ENCODE measurements at regions not wholly inside any gene's neighbourhood (a gene's known extent, or its start where the extent isn't known, plus 50 kb on each side); places are given as distances from the start of the nearest gene placed in this dataset.
A peak's percentile ranks its signal among the peaks of the same experiment; 100 is the strongest.
"Not testable (repeated sequence)": the region's sequence is repeated elsewhere in the genome, so short reads cannot be mapped to it uniquely, and the experiment has no call there.

DNA sequence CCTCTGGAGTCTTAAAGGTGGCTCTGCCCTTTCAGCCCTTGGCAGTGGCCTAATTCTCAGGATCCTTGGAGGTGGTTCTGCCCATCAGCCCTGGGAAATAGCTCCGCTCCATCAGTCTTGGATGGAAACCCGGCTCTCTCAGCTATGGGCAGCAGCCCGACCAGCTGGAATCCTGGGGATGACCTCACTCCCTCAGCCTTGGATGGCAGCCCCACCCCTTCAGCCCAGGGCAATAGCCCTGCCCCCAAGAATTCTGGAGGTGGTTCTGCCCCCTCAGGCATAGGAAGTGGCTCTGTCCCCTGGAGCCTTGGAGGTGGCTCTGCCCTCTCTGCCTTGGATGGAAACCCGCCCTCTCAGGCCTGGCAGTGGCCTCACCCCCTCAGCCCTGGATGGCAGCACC, 127.7 kb downstream of the RBMX2 start:
- TF ChIP-seq, protein P1, sequence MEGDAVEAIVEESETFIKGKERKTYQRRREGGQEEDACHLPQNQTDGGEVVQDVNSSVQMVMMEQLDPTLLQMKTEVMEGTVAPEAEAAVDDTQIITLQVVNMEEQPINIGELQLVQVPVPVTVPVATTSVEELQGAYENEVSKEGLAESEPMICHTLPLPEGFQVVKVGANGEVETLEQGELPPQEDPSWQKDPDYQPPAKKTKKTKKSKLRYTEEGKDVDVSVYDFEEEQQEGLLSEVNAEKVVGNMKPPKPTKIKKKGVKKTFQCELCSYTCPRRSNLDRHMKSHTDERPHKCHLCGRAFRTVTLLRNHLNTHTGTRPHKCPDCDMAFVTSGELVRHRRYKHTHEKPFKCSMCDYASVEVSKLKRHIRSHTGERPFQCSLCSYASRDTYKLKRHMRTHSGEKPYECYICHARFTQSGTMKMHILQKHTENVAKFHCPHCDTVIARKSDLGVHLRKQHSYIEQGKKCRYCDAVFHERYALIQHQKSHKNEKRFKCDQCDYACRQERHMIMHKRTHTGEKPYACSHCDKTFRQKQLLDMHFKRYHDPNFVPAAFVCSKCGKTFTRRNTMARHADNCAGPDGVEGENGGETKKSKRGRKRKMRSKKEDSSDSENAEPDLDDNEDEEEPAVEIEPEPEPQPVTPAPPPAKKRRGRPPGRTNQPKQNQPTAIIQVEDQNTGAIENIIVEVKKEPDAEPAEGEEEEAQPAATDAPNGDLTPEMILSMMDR (conservative IDR thresholded peaks at IDR 0.05; ENCODE audit: control insufficient read depth, insufficient read depth, low read depth, low read length), result no peak

DNA sequence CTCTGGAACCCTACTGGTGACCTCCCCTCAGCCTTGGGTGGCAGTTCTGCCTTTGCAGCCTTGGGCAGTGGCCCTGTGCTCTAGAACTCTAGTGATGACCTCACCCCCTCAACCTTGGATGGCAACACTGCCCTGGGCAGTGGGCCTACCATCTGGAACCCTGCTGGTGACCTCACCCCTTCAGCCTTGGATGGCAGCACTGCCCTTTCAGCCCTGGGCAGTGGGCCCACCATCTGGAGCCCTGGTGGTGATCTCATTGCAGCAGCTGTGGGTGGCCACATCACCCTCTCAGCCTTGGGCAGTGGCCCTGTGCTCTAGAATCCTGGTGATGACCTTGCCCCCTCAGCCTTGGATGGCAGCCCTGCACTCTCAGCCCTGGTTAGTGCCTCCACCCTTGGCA, 129.3 kb downstream of the RBMX2 start:
- DNase-seq (ENCODE audit: low read depth), result no peak
- H3K4me3 ChIP-seq (ENCODE audit: control insufficient read depth, low read depth, low read length), result no peak overlapping the region
- TF ChIP-seq, protein P1 (conservative IDR thresholded peaks at IDR 0.05; ENCODE audit: control insufficient read depth, insufficient read depth, low read depth, low read length), result no peak

More for the DNA sequence above, 127.7 kb downstream of the RBMX2 start:
- DNase-seq (ENCODE audit: low read depth), result no peak
- no peak overlapping the region for H3K4me3 ChIP-seq (ENCODE audit: control insufficient read depth, low read depth, low read length)

DNA sequence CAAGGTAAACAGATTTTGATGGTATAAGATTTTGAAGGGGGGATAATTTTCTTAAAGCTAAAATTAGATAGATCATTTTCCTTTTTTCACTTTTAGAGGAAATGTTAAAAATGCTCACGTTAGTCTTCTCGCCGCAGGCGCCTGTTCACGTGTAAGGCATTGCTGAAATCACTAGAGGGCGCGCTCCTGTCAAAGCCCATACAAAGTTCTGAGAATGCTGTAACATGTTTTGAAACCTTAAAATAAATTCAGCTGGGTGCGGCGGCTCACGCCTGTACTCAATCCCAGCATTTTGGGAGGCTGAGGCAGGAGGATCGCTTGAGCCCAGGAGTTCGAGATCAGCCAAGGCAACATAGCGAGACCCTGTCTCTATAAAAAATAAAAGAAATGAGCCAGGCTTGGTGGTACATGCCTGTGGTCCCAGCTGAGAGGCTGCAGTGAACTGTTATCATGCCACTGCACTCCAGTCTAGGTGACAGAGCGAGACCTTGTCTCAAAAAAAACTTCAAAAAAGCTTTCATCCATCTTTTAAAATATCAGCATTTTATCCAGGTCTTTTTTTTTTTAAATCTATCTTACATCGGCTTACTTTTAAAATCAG, 138.0 kb downstream of the RBMX2 start:
- DNase-seq (ENCODE audit: low read depth), result peak; percentile 57
- H3K4me3 ChIP-seq (ENCODE audit: control insufficient read depth, low read depth, low read length), result no peak overlapping the region
- TF ChIP-seq, protein P1 (conservative IDR thresholded peaks at IDR 0.05; ENCODE audit: control insufficient read depth, insufficient read depth, low read depth, low read length), result peak; percentile 78

DNA sequence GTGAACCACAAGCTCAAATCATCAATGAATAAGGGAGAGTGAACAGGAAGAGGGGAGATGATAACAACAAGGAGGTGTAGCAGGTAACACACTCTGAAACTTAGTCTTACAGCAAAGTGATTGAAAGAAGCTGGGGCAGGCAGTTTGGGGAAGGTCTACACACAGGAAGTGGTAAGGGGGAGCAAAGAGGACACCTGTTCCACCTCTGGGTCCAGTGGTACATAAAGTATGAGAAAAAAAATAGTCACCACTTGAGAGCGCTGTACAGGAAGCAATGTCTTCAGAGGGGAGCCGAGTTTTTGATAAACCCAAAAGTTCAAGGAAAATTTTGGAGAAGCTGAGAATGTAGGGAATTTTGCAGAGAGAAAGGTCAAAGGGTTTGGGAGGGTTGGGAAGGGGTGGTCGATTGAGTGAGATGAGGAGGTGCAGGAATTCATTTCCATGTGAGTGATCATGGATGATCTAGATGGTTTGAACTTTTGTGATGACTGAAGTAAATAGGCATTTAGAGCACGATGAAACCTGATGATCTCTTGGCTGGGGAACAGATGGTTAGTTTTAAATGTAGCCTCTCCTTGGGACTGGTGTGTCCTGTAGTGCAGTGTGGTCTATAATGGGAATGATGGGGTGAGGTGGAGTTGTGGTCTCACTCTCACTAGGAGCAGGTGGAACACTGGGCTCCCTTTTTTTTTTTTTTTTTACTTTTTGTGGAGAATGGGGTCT, 142.0 kb downstream of the RBMX2 start:
- no peak for DNase-seq (ENCODE audit: low read depth)
- no peak overlapping the region for H3K4me3 ChIP-seq (ENCODE audit: control insufficient read depth, low read depth, low read length)
- TF ChIP-seq, protein P1 (conservative IDR thresholded peaks at IDR 0.05; ENCODE audit: control insufficient read depth, insufficient read depth, low read depth, low read length), result no peak

DNA sequence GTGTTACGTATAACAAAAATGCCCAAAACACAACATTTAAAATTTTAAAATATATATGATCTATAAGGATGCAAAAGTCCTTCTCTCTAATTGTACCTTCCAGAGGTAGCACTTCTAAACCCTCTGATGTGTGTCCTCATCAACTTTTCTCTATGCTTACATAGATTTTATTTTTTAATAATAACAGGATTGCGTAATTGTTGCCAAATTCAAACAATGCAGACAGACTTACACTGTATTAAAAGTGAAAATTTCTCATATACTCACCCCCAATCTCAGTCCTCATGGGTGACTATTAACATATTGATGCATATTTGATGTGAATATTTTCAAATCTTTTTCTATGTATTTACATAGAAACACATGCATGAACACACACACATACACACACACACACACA, 144.0 kb downstream of the RBMX2 start:
- TF ChIP-seq, protein P1 (conservative IDR thresholded peaks at IDR 0.05; ENCODE audit: control insufficient read depth, insufficient read depth, low read depth, low read length), result no peak
- no peak for DNase-seq (ENCODE audit: low read depth)
- no peak overlapping the region for H3K4me3 ChIP-seq (ENCODE audit: control insufficient read depth, low read depth, low read length)

DNA sequence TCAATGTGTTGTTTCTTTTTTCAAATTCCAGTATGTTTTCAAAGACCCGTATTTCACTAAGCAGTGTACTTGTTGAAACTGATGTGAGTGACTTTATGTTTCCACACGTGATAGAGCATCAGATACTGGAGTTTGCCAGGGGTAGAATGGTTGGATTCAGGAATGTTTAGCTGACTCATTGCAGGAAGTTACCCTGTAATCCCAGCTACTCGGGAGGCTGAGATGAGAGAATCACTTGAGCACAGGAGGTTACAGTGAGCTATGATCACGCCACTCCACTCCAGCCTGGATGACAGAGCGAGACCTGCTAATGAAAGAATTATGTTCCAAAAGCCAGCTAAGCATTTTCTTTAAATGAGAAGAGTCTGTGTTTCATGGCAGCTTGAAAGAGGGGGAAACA, 147.6 kb downstream of the RBMX2 start:
- peak; percentile 54 for DNase-seq (ENCODE audit: low read depth)
- H3K4me3 ChIP-seq (ENCODE audit: control insufficient read depth, low read depth, low read length), result not testable (repeated sequence)

DNA sequence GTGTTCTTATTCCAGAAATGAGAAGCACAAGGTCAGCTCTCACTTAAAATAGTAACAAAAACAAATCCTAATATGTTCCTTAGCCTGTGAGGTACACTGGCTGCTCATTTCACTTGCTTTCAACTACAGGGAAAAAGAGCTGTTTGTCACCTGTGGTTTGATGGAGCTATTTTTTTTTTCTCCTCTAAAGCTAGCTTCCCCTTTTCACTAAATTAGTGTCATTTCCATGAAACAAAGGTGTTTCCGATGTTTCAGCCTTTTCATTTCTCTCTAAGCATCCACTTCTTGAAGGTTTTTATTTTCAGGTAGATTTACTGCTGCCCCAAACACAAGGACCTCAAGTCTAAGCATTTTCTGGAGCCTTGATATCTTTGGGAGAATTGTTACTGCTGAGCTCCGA, 148.6 kb downstream of the RBMX2 start:
- H3K4me3 ChIP-seq (ENCODE audit: control insufficient read depth, low read depth, low read length), result no peak overlapping the region
- DNase-seq (ENCODE audit: low read depth), result no peak
- TF ChIP-seq, protein P1 (conservative IDR thresholded peaks at IDR 0.05; ENCODE audit: control insufficient read depth, insufficient read depth, low read depth, low read length), result no peak
